ENCODE measurements at regions not wholly inside any gene's neighbourhood (a gene's known extent, or its start where the extent isn't known, plus 50 kb on each side); places are given as distances from the start of the nearest gene placed in this dataset.

DNA sequence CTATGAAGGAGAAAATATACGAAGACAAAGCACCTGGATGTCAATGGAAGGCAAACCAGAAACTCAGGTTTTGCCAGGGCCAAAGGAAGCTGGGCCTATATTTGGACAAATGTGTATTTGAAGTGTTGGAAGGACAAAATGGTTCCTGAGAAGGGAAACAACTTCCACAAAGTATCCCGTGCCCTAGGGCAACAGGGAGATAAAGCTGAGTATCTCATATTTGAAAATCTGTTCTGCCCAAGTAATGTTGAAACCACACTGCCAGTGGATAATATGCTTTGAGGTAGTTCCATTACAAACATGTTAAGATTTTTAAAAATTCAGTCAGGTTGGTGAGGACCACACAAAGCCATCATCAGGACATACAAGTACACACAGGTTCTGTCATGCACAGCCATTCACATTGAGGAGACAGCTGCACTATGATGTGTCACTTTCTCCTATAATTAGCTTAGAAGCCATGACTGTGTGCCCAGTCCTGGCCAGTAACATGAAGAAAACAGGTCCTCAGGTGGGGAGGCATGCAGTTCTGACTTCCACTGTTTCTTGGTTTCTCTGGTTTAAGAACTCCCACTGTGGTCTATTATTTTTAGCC lies 116.4 kb downstream of the PWWP3B start:
- ChIA-PET CTCF (no interaction called here), POLR2A (ENCODE audit: unreplicated experiment) (no interaction called here)
- Histone ChIP-seq H3K18ac (ENCODE audit: low read depth, low read length) (no peak overlapping the region), H3K4me2 (ENCODE audit: low read depth, low read length) (no peak overlapping the region), H3K9me1 (ENCODE audit: insufficient read depth, low read length) (no peaks in the 10 kb centered on the region), H2AK5ac (ENCODE audit: low read depth, low read length) (no peak overlapping the region), H3K14ac (replicated peaks; ENCODE audit: low read depth, low read length) (no peak overlapping the region), H3K23ac (ENCODE audit: low read depth, low read length) (no peak overlapping the region), H4K8ac (ENCODE audit: low read depth in 2 of 2, low read length in 2 of 2) (no peak overlapping the region), H2AK9ac (replicated peaks; ENCODE audit: low read depth, low read length, poor library complexity) (no peak overlapping the region), H2BK120ac (ENCODE audit: low read depth, low read length) (no peak overlapping the region), H2BK5ac (ENCODE audit: low read depth, low read length, poor library complexity, severe bottlenecking) (no peak overlapping the region), H2BK20ac (ENCODE audit: low read depth, low read length) (no peak overlapping the region), H4K5ac (ENCODE audit: low read depth, low read length) (no peak overlapping the region), H4K91ac (ENCODE audit: insufficient read depth, low read depth, low read length) (no peak overlapping the region), H3K4ac (ENCODE audit: low read depth, low read length) (no peak overlapping the region), H3K4me3 (ENCODE audit: insufficient read depth, low read depth, low read length) (no peak overlapping the region), H2BK15ac (ENCODE audit: low read depth, low read length) (no peak overlapping the region), H3K4me1 (ENCODE audit: control insufficient read depth, insufficient read depth, low read length) (no peaks in the 10 kb centered on the region), H3K79me1 (ENCODE audit: low read depth in 1 of 2, low read length in 2 of 2) (no peaks in the 10 kb centered on the region), H3K27ac (ENCODE audit: insufficient read depth, low read length) (no peak overlapping the region), H3K36me3 (ENCODE audit: control insufficient read depth, insufficient read depth, low read length) (no peaks in the 10 kb centered on the region), H3K27me3 (ENCODE audit: control insufficient read depth, insufficient read depth, low read length) (no peaks in the 10 kb centered on the region; the same call in none of the 2 replicates), H3K56ac (ENCODE audit: extremely low read depth, insufficient read depth, low read length) (no peak overlapping the region), H2AFZ (replicated peaks; ENCODE audit: low read length, poor library complexity) (no peak overlapping the region), H3K9ac (ENCODE audit: low read depth, low read length) (no peak overlapping the region), H3K9me3 (ENCODE audit: control insufficient read depth, insufficient read depth, low read length) (no peaks in the 10 kb centered on the region), H4K20me1 (ENCODE audit: insufficient read depth, low read length) (no peaks in the 10 kb centered on the region)
- WGBS, 2 experiments (ENCODE audit: extremely low coverage in 2 of 2, insufficient read length in 1 of 2) = no CpG with 5 or more reads among the region's 2 CpGs
- no peak for DNase-seq
- ATAC-seq (ENCODE audit: low read depth) = no peak
- dilution Hi-C loops (cut with HindIII; ENCODE audit: low sequenced_read_pairs, unreplicated experiment) = no loop called here
- no TSS peak for BruUV-seq (replicated peaks)
- TF ChIP-seq MAZ (IDR thresholded peaks at IDR 0.05; ENCODE audit: borderline replicate concordance, low read depth, low read length) (no peak), NFE2L2 (IDR thresholded peaks at IDR 0.05; ENCODE audit: low read depth, low read length) (no peak), MXI1 (IDR thresholded peaks at IDR 0.05; ENCODE audit: borderline replicate concordance, low read depth, low read length) (no peak), FOS (IDR thresholded peaks at IDR 0.05; ENCODE audit: low read depth, low read length) (no peak)
- intact Hi-C loops (cut with micrococcal nuclease) = no loop called here
- in situ Hi-C loops (cut with MboI; ENCODE audit: low sequenced_read_pairs) = no loop called here

Measured in IMR-90 (cell line).